Body of pancreas (tissue), 4 donors: ENCODE measurements at regions not wholly inside any gene's neighbourhood (a gene's known extent, or its start where the extent isn't known, plus 50 kb on each side); places are given as distances from the start of the nearest gene placed in this dataset.

Experiments used
- ATAC-seq: fragments of 150-250 bp; one replicate; pipeline ENCODE4 v1.9.1; 2016
- DNase-seq, 4 donors: peaks; one replicate each; pipeline ENCODE4 v3.0.0-alpha.2; 2019
- H3K27ac ChIP-seq, 4 donors: fragments of 200-600 bp; sonication (generic); 1 replicate in 3 of 4; 2 replicates in 1 of 4; pipeline versions ENCODE4 v1.5.1 to v1.6.1; 2016 to 2019; ENCODE audit warnings: mild to moderate bottlenecking in 1 of 4, mixed read lengths in 1 of 4, moderate library complexity in 1 of 4
- H3K27me3 ChIP-seq, 2 donors: fragments of 200-600 bp; sonication (generic); one replicate each; pipeline ENCODE4 v1.6.0; 2016; ENCODE audit warnings: mild to moderate bottlenecking in 1 of 2
- H3K36me3 ChIP-seq, 2 donors: fragments of 200-600 bp; sonication (generic); replicated peaks in 1 of 2; 2 replicates each; pipeline ENCODE4 v1.5.1; 2016; ENCODE audit warnings: low read depth in 2 of 2; ENCODE audit not compliant: insufficient read depth in 1 of 2
- H3K4me1 ChIP-seq: fragments of 200-600 bp; sonication (generic); one replicate; pipeline ENCODE4 v1.6.0; 2016
- H3K4me3 ChIP-seq, 2 donors: fragments of 200-600 bp; sonication (generic); 1 replicate in 1 of 2; 2 replicates in 1 of 2; pipeline ENCODE4 v1.5.1; 2016 to 2019
- H3K9me3 ChIP-seq, 3 donors: fragments of 200-600 bp; sonication (generic); 1 replicate in 2 of 3; 2 replicates in 1 of 3; pipeline ENCODE4 v1.5.1; 2016
- CTCF ChIP-seq, 7 experiments: fragments of 450-650 bp in 4 of 7; fragments of 200-600 bp in 3 of 7; sonication (generic) in 3 of 7; IDR thresholded peaks; one replicate each; pipeline ENCODE4 v1.5.1; 2016 to 2019; ENCODE audit warnings: antibody characterized with exemption in 7 of 7
- POLR2A ChIP-seq, 3 donors: fragments of 450-650 bp; IDR thresholded peaks; one replicate each; pipeline ENCODE4 v1.6.1; 2016; ENCODE audit warnings: antibody characterized with exemption in 3 of 3, mild to moderate bottlenecking in 2 of 3
- whole genome bisulfite sequencing, 2 donors: methylation state at CpG; one replicate each; pipeline ENCODE4 v1.1.5; 2017; 5-methylcytosine and 5-hydroxymethylcytosine counted together
- intact Hi-C: fragments of 100-400 bp; cut with DNase I; formaldehyde crosslinking; loops from one replicate; pipeline ENCODE4 v1.15.1; 2023

- Histone ChIP-seq H3K36me3 (no peaks in the 10 kb centered on the region), H3K4me3 (no peak overlapping the region), H3K9me3 (peaks cover 0 to 16% (median 0%) of the 10 kb centered on the region in 3 donors), H3K27me3 (no peaks in the 10 kb centered on the region), H3K4me1 (no peaks in the 10 kb centered on the region), H3K27ac (no peak overlapping the region)
- ATAC-seq (no peak), DNase-seq (no peak)
- 55 to 57% methylated on average over 3 of the region's 3 CpGs for WGBS, 2 donors
- TF ChIP-seq CTCF (IDR thresholded peaks at IDR 0.05) (no peak), POLR2A (IDR thresholded peaks at IDR 0.05) (no peak)
- intact Hi-C loops: no loop called here
Measured at GRCh38 chr12:125399489-125399888, 334.3 kb downstream of the AACS start.

- WGBS, 2 donors: 23 to 25% methylated on average over 3 of the region's 3 CpGs
- no peak for ATAC-seq
Measured at GRCh38 chr12:125402874-125403789, 337.9 kb downstream of the AACS start.

GRCh38 chr12:125403843-125404242, 338.6 kb downstream of the AACS start:
- Histone ChIP-seq H3K4me1 (no peaks in the 10 kb centered on the region), H3K4me3 (no peak overlapping the region), H3K9me3 (peaks cover 0 to 9% (median 0%) of the 10 kb centered on the region in 3 donors), H3K36me3 (no peaks in the 10 kb centered on the region), H3K27me3 (no peaks in the 10 kb centered on the region), H3K27ac (no peak overlapping the region)
- intact Hi-C loops: no loop called here
- ATAC-seq (no peak), DNase-seq (no peak)
- WGBS, 2 donors: 52 to 54% methylated on average over 2 of the region's 2 CpGs
- TF ChIP-seq POLR2A (IDR thresholded peaks at IDR 0.05): no peak
- TF ChIP-seq CTCF (IDR thresholded peaks at IDR 0.05): no peak

More at GRCh38 chr12:125402874-125403789, 337.9 kb downstream of the AACS start:
- no peaks in the 10 kb centered on the region for H3K4me1 ChIP-seq
- no peak for TF ChIP-seq POLR2A (IDR thresholded peaks at IDR 0.05)
- peak; percentile 25 to 58 (median 52) for TF ChIP-seq CTCF (IDR thresholded peaks at IDR 0.05)
- DNase-seq: peak in 1 of 4 donors; percentile 6
- H3K36me3 ChIP-seq: no peaks in the 10 kb centered on the region
- H3K27ac ChIP-seq: no peak overlapping the region
- intact Hi-C loops: no loop called here
- no peak overlapping the region for H3K4me3 ChIP-seq
- no peaks in the 10 kb centered on the region for H3K27me3 ChIP-seq
- H3K9me3 ChIP-seq: peaks cover 0 to 16% (median 0%) of the 10 kb centered on the region in 3 donors

GRCh38 chr12:125406131-125406530, 340.9 kb downstream of the AACS start:
- ATAC-seq: no peak
- DNase-seq: no peak
- Histone ChIP-seq H3K27me3 (no peaks in the 10 kb centered on the region), H3K27ac (no peak overlapping the region), H3K9me3 (peaks cover 0 to 7% (median 0%) of the 10 kb centered on the region in 3 donors), H3K36me3 (no peaks in the 10 kb centered on the region), H3K4me1 (no peaks in the 10 kb centered on the region), H3K4me3 (no peak overlapping the region)
- TF ChIP-seq CTCF (IDR thresholded peaks at IDR 0.05) (no peak), POLR2A (IDR thresholded peaks at IDR 0.05) (no peak)
- 55 to 67% methylated on average over 5 of the region's 5 CpGs for WGBS, 2 donors
- intact Hi-C loops: no loop called here
